GM23338 (cell line): ENCODE measurements at regions not wholly inside any gene's neighbourhood (a gene's known extent, or its start where the extent isn't known, plus 50 kb on each side); places are given as distances from the start of the nearest gene placed in this dataset.

Source experiments
- ATAC-seq: fragments of 200-7000 bp; cut with Tn5 transposase; 3 replicates; pipeline ENCODE4 v1.9.1; 2020
- DNase-seq: peaks from one replicate; pipeline ENCODE4 v3.0.0-alpha.2; 2015; ENCODE audit warnings: low spot score
- H2AFZ ChIP-seq: fragments of 200-600 bp; sonication (generic); 2 replicates; pipeline ENCODE4 v1.8.0; 2016; ENCODE audit warnings: antibody characterized with exemption, mild to moderate bottlenecking, moderate library complexity
- H3F3A ChIP-seq: fragments of 200-600 bp; sonication (generic); replicated peaks from 2 replicates; pipeline ENCODE4 v1.8.0; 2017; ENCODE audit warnings: antibody characterized with exemption, mixed run types, low read depth
- H3K27ac ChIP-seq: fragments of 200-600 bp; sonication (generic); 2 replicates; pipeline ENCODE4 v1.6.1; 2016; ENCODE audit warnings: low read depth
- H3K27me3 ChIP-seq: fragments of 200-600 bp; sonication (generic); 2 replicates; pipeline ENCODE4 v1.8.0; 2016; ENCODE audit warnings: mild to moderate bottlenecking, mixed run types, moderate library complexity; ENCODE audit not compliant: insufficient read depth
- H3K36me3 ChIP-seq: fragments of 200-600 bp; sonication (generic); 2 replicates; pipeline ENCODE4 v1.8.0; 2016; ENCODE audit warnings: mild to moderate bottlenecking; ENCODE audit not compliant: insufficient read depth
- H3K4me1 ChIP-seq: fragments of 200-600 bp; sonication (generic); 2 replicates; pipeline ENCODE4 v1.8.0; 2016; ENCODE audit warnings: mild to moderate bottlenecking, moderate library complexity; ENCODE audit not compliant: insufficient read depth
- H3K4me2 ChIP-seq: fragments of 200-600 bp; sonication (generic); 2 replicates; pipeline ENCODE4 v1.7.1; 2017; ENCODE audit warnings: mixed run types
- H3K4me3 ChIP-seq: fragments of 200-600 bp; sonication (generic); 2 replicates; pipeline ENCODE4 v1.6.1; 2016; ENCODE audit warnings: mixed run types
- H3K79me2 ChIP-seq: fragments of 200-600 bp; sonication (generic); replicated peaks from 2 replicates; pipeline ENCODE4 v1.8.0; 2017; ENCODE audit warnings: mild to moderate bottlenecking; ENCODE audit not compliant: insufficient read depth
- H3K9me2 ChIP-seq: fragments of 200-600 bp; sonication (generic); 2 replicates; pipeline ENCODE4 v1.8.0; 2017; ENCODE audit not compliant: insufficient read depth
- H4K20me1 ChIP-seq: fragments of 200-600 bp; sonication (generic); replicated peaks from 2 replicates; pipeline ENCODE4 v1.8.0; 2017; ENCODE audit warnings: mild to moderate bottlenecking; ENCODE audit not compliant: insufficient read depth
- H3K27ac Mint-ChIP-seq: 2 replicates; pipeline ENCODE4 v1.8.0; 2020; ENCODE audit warnings: inconsistent platforms, mild to moderate bottlenecking, moderate library complexity, mixed read lengths
- H3K27me3 Mint-ChIP-seq: 3 replicates; pipeline ENCODE4 v1.8.0; 2022; ENCODE audit warnings: low read depth, mild to moderate bottlenecking, moderate library complexity, mixed read lengths, inconsistent platforms; ENCODE audit not compliant: insufficient read depth, poor library complexity
- H3K36me3 Mint-ChIP-seq: 3 replicates; pipeline ENCODE4 v1.8.0; 2021; ENCODE audit warnings: low read depth, mild to moderate bottlenecking, inconsistent platforms, moderate library complexity, mixed read lengths
- H3K4me1 Mint-ChIP-seq: 3 replicates; pipeline ENCODE4 v1.8.0; 2020; ENCODE audit warnings: mild to moderate bottlenecking, inconsistent platforms, mixed read lengths
- H3K4me3 Mint-ChIP-seq: 3 replicates; pipeline ENCODE4 v1.8.0; 2021; ENCODE audit warnings: moderate library complexity, mild to moderate bottlenecking, inconsistent platforms, mixed read lengths
- H3K9me3 Mint-ChIP-seq: 3 replicates; pipeline ENCODE4 v1.8.0; 2020; ENCODE audit warnings: moderate library complexity, mild to moderate bottlenecking, inconsistent platforms, mixed read lengths
- ETS1 ChIP-seq: IDR thresholded peaks from 2 replicates; pipeline ENCODE4 v1.6.1; 2016; ENCODE audit warnings: antibody characterized with exemption
- EZH2 ChIP-seq: fragments of 200-600 bp; sonication (generic); IDR thresholded peaks from one replicate; pipeline ENCODE4 v1.8.0; 2017; ENCODE audit warnings: antibody characterized with exemption, mild to moderate bottlenecking, low read depth; ENCODE audit not compliant: unreplicated experiment
- EZH2phosphoT487 ChIP-seq: fragments of 200-600 bp; sonication (generic); IDR thresholded peaks from one replicate; pipeline ENCODE4 v1.8.1; 2018; ENCODE audit warnings: antibody characterized with exemption; ENCODE audit not compliant: unreplicated experiment
- NANOG ChIP-seq: IDR thresholded peaks from 2 replicates; pipeline ENCODE4 v1.6.1; 2016; ENCODE audit warnings: antibody characterized with exemption, borderline replicate concordance
- POLR2AphosphoS5 ChIP-seq: IDR thresholded peaks from 2 replicates; pipeline ENCODE4 v1.6.1; 2016; ENCODE audit warnings: antibody characterized with exemption, low read depth
- REST ChIP-seq: IDR thresholded peaks from one replicate; pipeline ENCODE4 v1.6.1; 2018; ENCODE audit warnings: antibody characterized with exemption; ENCODE audit not compliant: unreplicated experiment
- ZNF462 ChIP-seq: fragments of 250-450 bp; sonication (Bioruptor Pico); IDR thresholded peaks from 2 replicates; pipeline ENCODE4 v1.5.0; 2020; ENCODE audit warnings: mild to moderate bottlenecking, moderate library complexity

GRCh38 chr4:38325629-38325913 lies 338.4 kb upstream of the KLF3 start (continued):
- TF ChIP-seq NANOG, result no peak
- no peak for TF ChIP-seq ETS1
- TF ChIP-seq ZNF462 (CRISPR knock-in tag), result no peak
- TF ChIP-seq EZH2phosphoT487, result no peak

- Mint-ChIP-seq H3K4me3 (no peak overlapping the region), H3K27ac (no peak overlapping the region)
- TF ChIP-seq REST (no peak), POLR2AphosphoS5 (no peak), EZH2 (no peak), ETS1 (no peak)
Observed at GRCh38 chr4:38326499-38326898, 337.5 kb upstream of the KLF3 start.

More at GRCh38 chr4:38326499-38326898, 337.5 kb upstream of the KLF3 start:
- H3K4me1 ChIP-seq, result peaks cover 6% of the 10 kb centered on the region; the same call in 1 of the 2 replicates
- no peaks in the 10 kb centered on the region for H3K27me3 ChIP-seq
- peaks cover 7% of the 10 kb centered on the region; the same call in 1 of the 2 replicates for H3K9me2 ChIP-seq
- no peak overlapping the region for H3K27ac ChIP-seq
- peaks cover 18% of the 10 kb centered on the region for H3K4me1 Mint-ChIP-seq
- H3K36me3 Mint-ChIP-seq, result peaks cover 17% of the 10 kb centered on the region
- no peaks in the 10 kb centered on the region for H3F3A ChIP-seq
- DNase-seq (no peak), ATAC-seq (no peak)
- no peaks in the 10 kb centered on the region for H3K27me3 Mint-ChIP-seq
- no peak overlapping the region for H2AFZ ChIP-seq
- H3K79me2 ChIP-seq, result no peaks in the 10 kb centered on the region
- H3K36me3 ChIP-seq, result no peaks in the 10 kb centered on the region
- no peak overlapping the region for H3K4me3 ChIP-seq
- H3K9me3 Mint-ChIP-seq, result peaks cover 22% of the 10 kb centered on the region
- H4K20me1 ChIP-seq, result no peaks in the 10 kb centered on the region
- no peak overlapping the region for H3K4me2 ChIP-seq
